ENCODE measurements at regions not wholly inside any gene's neighbourhood (a gene's known extent, or its start where the extent isn't known, plus 50 kb on each side); places are given as distances from the start of the nearest gene placed in this dataset.
"Not testable (repeated sequence)": the region's sequence is repeated elsewhere in the genome, so short reads cannot be mapped to it uniquely, and the experiment has no call there.

DNA sequence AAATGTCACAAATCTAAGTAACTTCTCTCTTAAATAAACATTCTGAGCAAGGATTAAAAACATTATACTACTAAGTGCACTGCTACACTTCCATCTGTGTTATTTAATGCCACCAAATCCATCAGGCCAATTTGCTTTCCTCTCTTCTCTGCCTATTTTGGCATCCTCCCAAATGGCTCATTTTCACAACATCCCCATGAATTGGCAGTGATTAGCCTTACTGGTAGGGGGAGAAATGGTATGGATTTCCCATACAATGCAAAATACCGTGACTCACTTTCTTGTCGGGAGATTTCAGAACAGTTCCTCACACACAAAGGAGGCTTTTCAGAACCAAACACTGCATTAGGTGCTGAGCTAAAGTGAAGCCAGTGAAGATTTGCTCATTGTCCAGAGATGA, 195.7 kb downstream of the MIS18A start:
- TF ChIP-seq CTCF (IDR thresholded peaks at IDR 0.05): no peak
- no peak for DNase-seq
- Mint-ChIP-seq H3K36me3 (ENCODE audit: low read depth) (peaks cover 10% of the 10 kb centered on the region), H3K27ac (no peak overlapping the region), H3K9me3 (peaks cover 11% of the 10 kb centered on the region), H3K27me3 (ENCODE audit: low read depth, poor library complexity) (peaks cover 13% of the 10 kb centered on the region), H3K4me1 (peaks cover 25% of the 10 kb centered on the region), H3K4me3 (no peak overlapping the region)

DNA sequence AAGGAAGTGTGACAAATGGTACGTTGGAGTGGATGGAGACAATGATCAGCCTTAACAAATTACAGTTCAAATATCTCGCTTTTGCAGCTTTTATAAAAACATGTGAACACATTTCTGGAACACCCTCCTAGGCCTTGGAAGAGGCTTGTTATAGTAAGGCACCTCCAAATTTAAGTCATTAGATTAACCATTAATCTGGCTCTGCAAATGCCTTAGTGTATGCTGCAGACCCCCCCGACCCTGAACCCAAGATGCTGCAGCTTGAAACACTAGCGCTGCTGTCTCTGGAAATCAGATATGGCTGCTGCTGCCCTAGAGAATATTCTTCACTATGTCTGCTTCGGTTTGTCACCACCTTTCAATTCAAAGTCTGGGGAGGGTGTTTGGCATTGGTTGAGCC, 196.4 kb downstream of the MIS18A start:
- no peak for TF ChIP-seq CTCF (IDR thresholded peaks at IDR 0.05)
- H3K9me3 Mint-ChIP-seq: peaks cover 11% of the 10 kb centered on the region
- H3K36me3 Mint-ChIP-seq (ENCODE audit: low read depth): peaks cover 10% of the 10 kb centered on the region
- peaks cover 13% of the 10 kb centered on the region for H3K27me3 Mint-ChIP-seq (ENCODE audit: low read depth, poor library complexity)
- DNase-seq: no peak
- no peak overlapping the region for H3K27ac Mint-ChIP-seq
- H3K4me3 Mint-ChIP-seq: no peak overlapping the region
- H3K4me1 Mint-ChIP-seq: peaks cover 25% of the 10 kb centered on the region

DNA sequence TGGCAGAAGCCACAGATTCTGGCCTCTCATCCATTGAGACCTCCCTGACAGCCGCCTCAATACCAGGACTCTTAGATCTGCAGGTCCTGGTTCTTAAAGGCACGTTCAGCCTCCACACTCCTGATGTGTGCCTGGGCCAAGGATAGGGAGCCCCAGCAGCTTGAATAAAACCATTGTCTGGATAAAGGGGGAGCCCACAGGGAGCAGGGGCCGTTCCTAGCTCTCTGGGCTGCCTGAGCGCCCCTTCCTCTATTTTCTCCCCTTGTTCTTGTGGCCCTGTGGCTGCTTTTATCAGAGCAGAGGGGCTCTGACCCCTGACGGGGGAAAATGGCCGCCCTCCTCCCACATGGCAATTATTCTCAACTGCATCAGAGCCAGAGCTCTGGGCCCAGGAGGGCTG, 200.8 kb downstream of the HUNK start:
- DNase-seq: no peak
- H3K9me3 Mint-ChIP-seq: no peaks in the 10 kb centered on the region
- no peak overlapping the region for H3K4me3 Mint-ChIP-seq
- H3K27ac Mint-ChIP-seq: no peak overlapping the region
- peaks cover 19% of the 10 kb centered on the region for H3K4me1 Mint-ChIP-seq
- no peaks in the 10 kb centered on the region for H3K36me3 Mint-ChIP-seq (ENCODE audit: low read depth)
- TF ChIP-seq CTCF (IDR thresholded peaks at IDR 0.05): no peak
- H3K27me3 Mint-ChIP-seq (ENCODE audit: low read depth, poor library complexity): peaks cover 6% of the 10 kb centered on the region

DNA sequence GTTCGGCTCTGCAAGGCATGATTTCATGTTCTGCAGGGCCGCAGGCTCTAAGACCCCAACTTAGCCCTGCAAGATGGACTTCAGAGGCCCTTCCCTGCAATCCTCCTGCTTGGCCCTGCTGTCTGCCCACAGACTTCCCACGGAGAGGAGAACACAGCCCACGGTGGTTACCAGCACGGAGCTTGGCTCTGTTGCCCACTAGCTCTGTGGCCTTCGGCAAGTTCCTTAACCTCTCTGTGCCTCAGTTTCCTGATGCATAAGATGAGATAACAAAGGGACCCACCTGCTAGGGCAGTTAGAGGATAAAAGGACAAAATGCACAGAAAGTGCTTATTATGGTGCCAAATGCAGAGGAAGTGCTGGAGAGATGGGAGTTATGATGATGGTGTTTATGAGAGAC, 200.4 kb downstream of the HUNK start:
- Mint-ChIP-seq H3K4me1 (peaks cover 19% of the 10 kb centered on the region), H3K27ac (no peak overlapping the region), H3K9me3 (no peaks in the 10 kb centered on the region), H3K36me3 (ENCODE audit: low read depth) (no peaks in the 10 kb centered on the region), H3K4me3 (no peak overlapping the region), H3K27me3 (ENCODE audit: low read depth, poor library complexity) (peaks cover 6% of the 10 kb centered on the region)
- DNase-seq: no peak
- TF ChIP-seq CTCF (IDR thresholded peaks at IDR 0.05): no peak

DNA sequence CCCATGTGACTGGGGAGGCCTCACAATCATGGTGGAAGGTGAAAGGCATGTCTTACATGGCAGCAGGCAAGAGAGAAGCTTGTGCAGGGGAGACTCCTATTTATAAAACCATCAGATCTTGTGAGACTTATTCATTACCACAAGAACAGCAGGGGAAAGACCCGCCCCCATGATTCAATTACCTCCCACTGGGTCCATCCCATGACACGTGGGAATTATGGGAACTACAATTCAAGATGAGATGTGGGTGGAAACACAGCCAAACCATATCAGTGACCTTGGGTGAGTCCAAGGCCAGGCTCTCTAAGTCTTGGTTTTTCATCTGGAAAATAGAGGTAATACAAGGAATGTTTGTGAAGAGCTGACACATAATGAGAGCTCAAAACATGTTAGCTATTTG, 198.8 kb downstream of the HUNK start:
- not testable (repeated sequence) for H3K27me3 Mint-ChIP-seq (ENCODE audit: low read depth, poor library complexity); H3K36me3 Mint-ChIP-seq (ENCODE audit: low read depth); DNase-seq; H3K27ac Mint-ChIP-seq; H3K4me3 Mint-ChIP-seq; H3K9me3 Mint-ChIP-seq
- peaks cover 11% of the 10 kb centered on the region for H3K4me1 Mint-ChIP-seq

DNA sequence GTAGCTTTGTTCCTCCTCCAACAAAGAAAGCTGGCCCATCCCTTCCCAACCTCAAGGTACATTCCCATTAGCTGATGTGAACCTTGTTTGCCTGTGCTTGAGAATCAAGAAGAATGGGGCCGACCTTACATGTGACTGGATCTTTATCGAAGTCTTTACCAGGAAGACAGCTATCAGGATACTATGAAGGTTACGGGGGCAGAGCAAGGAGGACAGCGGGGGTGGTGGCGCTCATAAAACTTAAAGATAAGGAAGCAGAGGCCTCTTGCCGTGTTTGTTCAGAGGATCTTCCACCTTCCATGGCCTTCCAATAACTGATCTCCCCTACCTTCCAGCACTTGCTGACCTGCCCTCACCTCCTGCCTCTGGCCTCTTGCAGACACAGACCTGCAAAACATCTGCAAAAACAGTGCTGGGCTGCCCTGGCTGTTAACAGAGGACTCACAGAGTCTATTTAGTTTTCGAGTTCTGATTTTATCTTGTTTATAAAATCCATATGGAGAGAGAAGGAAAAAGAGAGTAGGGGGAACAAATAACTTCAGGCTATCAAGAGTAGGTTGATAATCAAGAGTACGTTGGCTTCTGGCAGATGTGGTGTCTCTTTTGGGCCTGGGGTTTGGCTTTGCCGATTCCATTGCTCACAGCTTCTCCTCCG, 198.0 kb downstream of the HUNK start:
- Mint-ChIP-seq H3K4me1 (peaks cover 10% of the 10 kb centered on the region), H3K36me3 (ENCODE audit: low read depth) (no peaks in the 10 kb centered on the region), H3K9me3 (no peaks in the 10 kb centered on the region), H3K4me3 (no peak overlapping the region), H3K27ac (peak overlapping the region; percentile 87), H3K27me3 (ENCODE audit: low read depth, poor library complexity) (peaks cover 4% of the 10 kb centered on the region)
- no peak for TF ChIP-seq CTCF (IDR thresholded peaks at IDR 0.05)
- no peak for DNase-seq

All from nephron progenitor cell (in vitro differentiated cells).